Nephron progenitor cell (in vitro differentiated cells): ENCODE measurements at regions not wholly inside any gene's neighbourhood (a gene's known extent, or its start where the extent isn't known, plus 50 kb on each side); places are given as distances from the start of the nearest gene placed in this dataset.

Source experiments
- DNase-seq: peaks from one replicate; pipeline ENCODE4 v3.0.0; 2021
- H3K27ac Mint-ChIP-seq: 2 replicates; pipeline ENCODE4 v1.8.0; 2021; ENCODE audit warnings: mild to moderate bottlenecking, moderate library complexity, mixed read lengths
- H3K27me3 Mint-ChIP-seq: 2 replicates; pipeline ENCODE4 v1.8.0; 2021; ENCODE audit warnings: mild to moderate bottlenecking, low read depth, mixed read lengths; ENCODE audit not compliant: poor library complexity
- H3K36me3 Mint-ChIP-seq: 2 replicates; pipeline ENCODE4 v1.8.0; 2021; ENCODE audit warnings: low read depth, mixed read lengths
- H3K4me1 Mint-ChIP-seq: 2 replicates; pipeline ENCODE4 v1.8.0; 2021; ENCODE audit warnings: mixed read lengths
- H3K4me3 Mint-ChIP-seq: 2 replicates; pipeline ENCODE4 v1.8.0; 2021; ENCODE audit warnings: mild to moderate bottlenecking, moderate library complexity, mixed read lengths
- H3K9me3 Mint-ChIP-seq: 2 replicates; pipeline ENCODE4 v1.8.0; 2021; ENCODE audit warnings: mild to moderate bottlenecking, moderate library complexity, mixed read lengths
- TF ChIP-seq, protein P1 (sequence below): fragments of 200-600 bp; sonication (generic); IDR thresholded peaks from 2 replicates; pipeline ENCODE4 v1.5.0; 2021; ENCODE audit warnings: antibody characterized with exemption

DNA sequence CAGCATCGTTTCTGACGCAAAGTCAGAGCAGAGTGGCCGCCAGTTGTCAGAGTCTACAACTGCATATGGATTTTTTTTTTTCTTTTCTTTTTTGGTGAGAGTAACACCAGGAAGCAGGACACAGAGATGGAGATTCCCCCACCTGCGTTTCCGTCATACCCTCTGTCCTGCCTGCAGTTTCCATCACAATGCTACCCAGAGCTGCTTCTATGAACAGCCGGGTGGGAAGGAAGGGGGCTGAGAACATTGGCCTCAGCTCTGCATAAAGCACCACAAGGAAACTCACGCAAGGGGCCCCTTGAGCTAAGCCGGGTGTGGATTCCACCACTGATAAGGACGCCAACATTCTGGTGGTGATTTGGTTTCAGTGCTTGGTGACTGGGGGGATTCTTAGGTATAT lies 183.5 kb upstream of the AFDN start:
- Mint-ChIP-seq H3K9me3 (peaks cover 18% of the 10 kb centered on the region), H3K36me3 (no peaks in the 10 kb centered on the region), H3K27me3 (peaks cover 6% of the 10 kb centered on the region), H3K4me1 (peaks cover 36% of the 10 kb centered on the region), H3K27ac (no peak overlapping the region), H3K4me3 (no peak overlapping the region)
- no peak for DNase-seq
- TF ChIP-seq, protein P1, sequence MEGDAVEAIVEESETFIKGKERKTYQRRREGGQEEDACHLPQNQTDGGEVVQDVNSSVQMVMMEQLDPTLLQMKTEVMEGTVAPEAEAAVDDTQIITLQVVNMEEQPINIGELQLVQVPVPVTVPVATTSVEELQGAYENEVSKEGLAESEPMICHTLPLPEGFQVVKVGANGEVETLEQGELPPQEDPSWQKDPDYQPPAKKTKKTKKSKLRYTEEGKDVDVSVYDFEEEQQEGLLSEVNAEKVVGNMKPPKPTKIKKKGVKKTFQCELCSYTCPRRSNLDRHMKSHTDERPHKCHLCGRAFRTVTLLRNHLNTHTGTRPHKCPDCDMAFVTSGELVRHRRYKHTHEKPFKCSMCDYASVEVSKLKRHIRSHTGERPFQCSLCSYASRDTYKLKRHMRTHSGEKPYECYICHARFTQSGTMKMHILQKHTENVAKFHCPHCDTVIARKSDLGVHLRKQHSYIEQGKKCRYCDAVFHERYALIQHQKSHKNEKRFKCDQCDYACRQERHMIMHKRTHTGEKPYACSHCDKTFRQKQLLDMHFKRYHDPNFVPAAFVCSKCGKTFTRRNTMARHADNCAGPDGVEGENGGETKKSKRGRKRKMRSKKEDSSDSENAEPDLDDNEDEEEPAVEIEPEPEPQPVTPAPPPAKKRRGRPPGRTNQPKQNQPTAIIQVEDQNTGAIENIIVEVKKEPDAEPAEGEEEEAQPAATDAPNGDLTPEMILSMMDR: no peak

DNA sequence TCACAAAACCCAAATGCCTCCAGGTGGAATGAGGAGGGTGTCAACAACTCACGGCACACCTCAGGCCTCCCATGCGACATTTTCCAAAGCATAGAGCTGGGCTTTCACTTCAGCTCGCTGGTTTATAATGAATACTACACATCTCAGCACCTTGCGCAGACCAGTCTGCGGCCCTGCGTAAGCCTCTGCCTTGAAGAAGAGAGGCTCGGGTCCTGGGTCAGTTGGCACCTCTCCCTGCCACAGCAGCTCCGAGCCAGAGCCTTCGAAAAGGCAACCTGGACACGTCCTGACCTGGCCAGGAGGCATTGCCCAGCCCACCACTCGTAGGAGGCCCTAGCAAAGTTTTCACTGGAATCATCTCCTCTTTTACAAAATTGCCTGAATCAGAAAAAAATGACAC lies 183.0 kb upstream of the AFDN start:
- TF ChIP-seq, protein P1: no peak
- Mint-ChIP-seq H3K27ac (no peak overlapping the region), H3K36me3 (no peaks in the 10 kb centered on the region), H3K9me3 (peaks cover 18% of the 10 kb centered on the region), H3K4me3 (no peak overlapping the region), H3K4me1 (peaks cover 36% of the 10 kb centered on the region), H3K27me3 (peaks cover 6% of the 10 kb centered on the region)
- no peak for DNase-seq

DNA sequence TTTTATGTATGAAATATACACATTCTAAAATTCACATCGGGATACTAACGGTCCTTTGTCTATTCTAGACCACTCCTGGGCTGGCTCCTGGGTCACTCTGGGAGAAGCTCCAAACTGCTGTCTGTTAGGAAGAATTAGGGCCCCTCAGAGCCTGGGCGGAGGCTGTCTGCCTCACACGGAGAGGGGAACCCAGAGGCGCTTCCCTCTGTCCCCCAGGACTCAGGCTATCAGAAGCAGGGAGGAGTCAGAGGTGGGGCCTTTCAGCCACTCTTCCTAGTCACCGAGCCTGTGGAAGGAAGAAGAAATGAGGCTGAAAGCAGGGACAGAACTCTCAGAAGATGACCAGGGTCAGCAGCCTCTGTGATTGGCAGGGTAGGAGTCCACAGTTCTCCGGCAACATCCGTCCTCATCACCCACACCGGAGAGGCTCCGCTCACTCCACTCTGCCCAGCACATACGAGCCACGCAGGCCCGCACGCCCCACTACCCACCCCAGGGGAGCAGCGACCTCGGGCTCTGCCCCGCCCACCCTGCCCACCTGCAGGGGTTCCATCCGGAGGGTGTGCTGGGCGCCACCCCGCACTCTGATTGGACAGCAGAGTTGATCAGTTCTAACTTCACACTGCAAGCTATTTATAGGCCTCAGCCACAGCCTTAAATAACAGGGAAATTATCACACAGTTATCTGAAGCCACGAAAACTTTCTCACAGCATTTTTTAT lies 182.1 kb upstream of the AFDN start:
- H3K4me1 Mint-ChIP-seq: peaks cover 36% of the 10 kb centered on the region
- H3K27ac Mint-ChIP-seq: peak overlapping the region; percentile 29
- no peak for DNase-seq
- no peaks in the 10 kb centered on the region for H3K36me3 Mint-ChIP-seq
- TF ChIP-seq, protein P1: no peak
- peaks cover 6% of the 10 kb centered on the region for H3K27me3 Mint-ChIP-seq
- no peak overlapping the region for H3K4me3 Mint-ChIP-seq
- peaks cover 18% of the 10 kb centered on the region for H3K9me3 Mint-ChIP-seq

DNA sequence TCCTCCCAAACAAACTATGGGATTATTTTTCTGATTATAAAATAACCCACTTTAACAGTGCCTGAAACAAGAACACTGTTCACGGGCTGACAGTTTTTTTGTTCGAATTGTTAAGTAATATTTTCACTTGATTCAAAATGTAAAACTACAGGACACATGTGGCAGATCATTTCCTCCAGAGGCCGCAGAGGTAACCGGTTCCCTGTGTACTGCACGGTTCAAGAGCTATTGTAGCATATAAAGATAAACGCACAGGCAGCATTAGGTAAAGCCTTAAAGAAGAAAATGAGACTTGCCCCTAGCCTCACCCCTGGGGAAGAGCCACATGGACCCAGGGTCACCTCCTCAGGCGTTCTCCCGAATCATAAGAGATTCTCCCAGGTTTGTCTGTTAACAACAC lies 181.3 kb upstream of the AFDN start:
- Mint-ChIP-seq H3K27ac (peak overlapping the region; percentile 56), H3K27me3 (peaks cover 6% of the 10 kb centered on the region), H3K9me3 (peaks cover 18% of the 10 kb centered on the region), H3K4me1 (peaks cover 36% of the 10 kb centered on the region), H3K4me3 (no peak overlapping the region), H3K36me3 (no peaks in the 10 kb centered on the region)
- DNase-seq: no peak
- TF ChIP-seq, protein P1: no peak

DNA sequence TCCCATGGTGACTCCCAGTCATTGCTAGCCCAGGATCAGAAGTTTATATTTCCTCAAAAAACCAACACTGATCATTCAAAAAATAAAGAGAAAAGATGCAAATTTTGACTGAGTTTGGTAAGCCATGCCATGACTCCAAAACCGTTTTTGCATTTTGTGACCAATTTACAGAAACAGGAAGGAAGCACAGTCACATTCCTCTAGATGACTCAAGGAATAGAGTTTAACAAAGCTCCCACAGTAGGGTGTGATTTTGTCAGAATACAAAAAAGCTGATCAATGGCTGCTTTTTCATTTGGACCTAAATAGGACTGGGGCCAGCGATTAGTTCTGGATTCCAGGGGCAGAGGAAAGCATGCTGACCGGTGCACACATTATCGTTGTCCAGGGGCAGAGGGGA lies 179.4 kb upstream of the AFDN start:
- H3K4me3 Mint-ChIP-seq: no peak overlapping the region
- no peak overlapping the region for H3K27ac Mint-ChIP-seq
- peaks cover 6% of the 10 kb centered on the region for H3K27me3 Mint-ChIP-seq
- peaks cover 36% of the 10 kb centered on the region for H3K4me1 Mint-ChIP-seq
- no peak for DNase-seq
- H3K9me3 Mint-ChIP-seq: peaks cover 11% of the 10 kb centered on the region
- TF ChIP-seq, protein P1: no peak
- H3K36me3 Mint-ChIP-seq: no peaks in the 10 kb centered on the region

DNA sequence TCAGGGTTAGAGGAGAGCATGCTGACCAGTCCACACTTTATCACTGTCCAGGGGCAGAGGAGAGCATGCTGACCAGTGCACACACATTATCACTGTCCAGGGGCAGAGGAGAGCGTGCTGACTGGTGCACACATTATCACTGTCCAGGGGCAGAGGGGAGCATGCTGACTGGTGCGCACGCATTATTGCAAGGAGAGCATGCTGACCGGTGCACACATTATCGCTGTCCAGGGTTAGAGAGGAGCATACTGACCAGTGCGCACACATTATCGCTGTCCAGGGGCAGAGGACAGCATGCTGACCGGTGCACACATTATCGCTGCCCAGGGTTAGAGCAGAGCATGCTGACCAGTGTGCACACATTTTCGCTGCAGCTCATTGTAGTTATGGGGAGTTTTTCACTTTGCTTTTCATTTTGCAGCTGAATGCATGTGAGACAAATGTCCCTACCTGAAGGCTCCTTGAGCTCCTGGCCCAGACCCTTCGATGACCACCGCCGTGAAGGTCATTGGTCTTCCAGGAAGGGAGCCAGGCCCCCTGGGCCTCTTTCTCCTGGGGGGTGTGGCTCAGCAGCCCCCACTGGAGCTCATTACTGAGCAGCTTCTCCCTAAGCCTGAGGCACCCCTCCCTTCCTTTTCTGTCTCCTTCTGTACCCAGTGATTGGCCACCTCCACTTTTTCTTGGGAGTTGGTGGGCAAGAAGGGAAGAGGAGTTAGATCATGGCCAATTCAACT lies 178.8 kb upstream of the AFDN start:
- Mint-ChIP-seq H3K36me3 (no peaks in the 10 kb centered on the region), H3K4me1 (peaks cover 36% of the 10 kb centered on the region), H3K27ac (no peak overlapping the region), H3K9me3 (peaks cover 5% of the 10 kb centered on the region), H3K27me3 (peaks cover 6% of the 10 kb centered on the region), H3K4me3 (no peak overlapping the region)
- DNase-seq: no peak
- TF ChIP-seq, protein P1: no peak
